ENCODE measurements at regions not wholly inside any gene's neighbourhood (a gene's known extent, or its start where the extent isn't known, plus 50 kb on each side); places are given as distances from the start of the nearest gene placed in this dataset.

DNA sequence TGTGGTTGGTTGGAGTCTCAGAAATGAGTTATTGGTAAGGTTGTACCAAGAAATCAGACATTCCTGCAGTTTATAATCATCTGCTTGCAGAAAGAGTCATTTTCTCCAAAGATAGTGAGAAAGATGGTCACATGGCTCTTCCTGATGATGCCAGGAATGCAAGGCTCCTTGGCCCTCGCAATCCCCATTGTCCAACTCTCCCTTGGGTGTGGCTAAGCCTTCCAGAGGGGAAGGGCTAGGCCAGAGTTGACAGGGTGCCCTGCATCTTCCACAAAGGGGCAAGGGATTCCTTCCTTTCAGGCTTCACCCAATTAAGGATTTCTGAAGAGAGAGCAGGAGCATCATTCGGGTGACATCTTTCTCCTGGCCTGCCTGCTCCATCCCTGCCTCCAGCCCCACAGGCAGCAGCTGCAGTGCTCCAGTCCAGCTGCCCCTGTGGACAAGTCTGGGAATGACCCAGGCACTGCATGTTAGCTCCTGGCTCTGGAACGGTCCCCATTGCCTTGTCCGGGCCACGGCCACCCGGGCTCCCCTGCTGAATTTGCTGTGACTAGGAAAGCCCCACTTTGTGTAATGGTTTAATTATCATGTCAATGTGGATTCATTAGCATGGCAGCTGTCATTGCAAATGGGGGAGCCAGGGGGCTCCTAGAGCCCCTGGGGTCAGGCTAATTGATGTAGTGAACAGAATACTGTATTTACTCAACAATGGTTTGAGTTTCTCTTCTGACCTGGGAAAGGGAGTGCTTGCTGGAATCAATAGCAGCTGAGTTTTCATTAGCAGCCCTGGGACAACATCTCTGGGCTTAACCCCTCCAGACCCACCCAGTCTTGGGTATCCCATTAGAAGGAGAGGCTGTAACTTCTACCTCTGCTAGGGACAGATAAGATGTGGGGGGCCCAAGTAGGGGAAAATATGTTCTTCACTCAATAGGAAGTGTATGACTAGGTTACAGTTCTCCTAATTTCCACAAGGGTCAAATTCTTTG is 112.6 kb upstream of the TBX20 start:
- ATAC-seq = no peak
- DNase-seq (ENCODE audit: low spot score) = no peak
- intact Hi-C loops (cut with DNase I) = no loop called here

DNA sequence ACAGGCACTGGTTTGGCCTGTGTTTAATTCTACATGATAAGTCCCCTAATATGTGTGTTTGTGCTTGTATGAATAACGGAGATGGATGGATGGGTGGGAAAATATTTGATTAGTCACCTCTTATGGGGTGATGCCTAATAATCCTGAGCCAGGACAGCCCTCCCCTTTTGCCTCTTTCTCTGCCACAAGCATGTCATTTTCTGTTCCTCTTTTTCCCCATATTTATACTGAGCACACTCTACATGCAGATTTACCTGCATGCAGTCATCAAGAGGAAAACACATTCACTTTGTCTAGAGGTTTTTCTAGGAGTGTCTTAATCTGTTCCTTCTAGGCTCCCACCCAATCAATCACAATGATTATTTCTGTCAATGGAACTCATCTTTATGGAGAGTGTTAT is 111.6 kb upstream of the TBX20 start:
- ATAC-seq (no peak), DNase-seq (ENCODE audit: low spot score) (no peak)
- intact Hi-C loops (cut with DNase I) = no loop called here

DNA sequence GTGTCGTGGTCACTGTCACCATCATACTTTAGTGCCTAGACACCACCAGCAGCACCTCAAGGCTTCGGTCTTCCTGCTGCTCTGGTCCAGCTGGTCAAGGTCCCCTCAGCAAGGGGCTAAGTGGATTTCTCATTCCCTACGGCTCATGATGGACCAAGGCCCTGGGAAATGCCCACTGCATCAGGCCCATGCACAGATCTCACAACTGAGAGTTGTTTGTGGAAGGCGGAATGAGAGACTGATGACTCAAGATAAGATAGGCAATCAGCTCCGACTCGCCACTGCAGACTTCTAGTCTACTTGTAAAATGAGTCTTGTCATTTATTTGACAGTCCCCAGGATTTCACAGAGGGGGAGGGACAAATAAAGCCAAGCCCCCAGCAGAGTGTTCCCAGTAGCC is 108.4 kb upstream of the TBX20 start:
- ATAC-seq (no peak), DNase-seq (ENCODE audit: low spot score) (no peak)
- intact Hi-C loops (cut with DNase I) = no loop called here

DNA sequence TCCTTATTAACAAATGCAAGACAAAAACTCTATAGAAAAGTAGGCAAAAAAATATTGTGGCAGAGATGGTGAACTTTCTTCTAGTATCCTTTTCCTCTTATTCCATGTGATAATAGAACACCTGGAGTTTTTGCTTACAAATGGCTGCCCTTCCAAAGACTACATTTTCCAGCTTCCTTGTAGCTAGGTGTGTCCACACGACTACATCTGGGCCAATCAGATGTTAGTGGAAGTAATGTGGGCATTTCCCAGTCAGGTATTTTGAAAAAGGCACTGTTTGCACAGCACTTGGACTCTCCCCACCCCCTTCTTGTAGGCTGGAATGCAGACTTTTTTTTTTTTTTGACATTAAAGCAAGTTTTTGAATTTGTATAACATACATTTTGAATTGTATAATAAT is 105.5 kb upstream of the TBX20 start:
- intact Hi-C loops (cut with DNase I) = no loop called here
- ATAC-seq = no peak
- no peak for DNase-seq (ENCODE audit: low spot score)

DNA sequence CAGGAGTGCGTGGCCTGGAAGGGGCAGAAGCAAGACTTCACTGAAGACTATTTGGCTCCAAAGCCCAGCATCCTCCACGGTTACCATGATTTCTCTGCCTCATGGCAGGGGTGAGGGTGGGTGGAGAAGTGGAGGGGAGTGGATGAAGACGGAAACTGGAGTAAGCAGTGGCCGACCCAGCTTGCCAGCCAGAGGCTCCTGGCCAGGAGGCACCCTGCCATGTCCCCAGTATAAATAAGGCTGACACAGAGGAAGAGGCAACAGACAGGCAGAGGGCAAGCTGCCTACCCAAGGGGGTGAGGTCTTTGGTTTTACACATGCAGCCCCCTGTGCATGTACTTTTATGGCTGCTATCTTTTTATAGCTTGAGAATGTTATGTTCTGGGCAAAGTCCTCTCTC is 102.6 kb upstream of the TBX20 start:
- ATAC-seq (no peak), DNase-seq (ENCODE audit: low spot score) (no peak)
- intact Hi-C loops (cut with DNase I) = no loop called here

DNA sequence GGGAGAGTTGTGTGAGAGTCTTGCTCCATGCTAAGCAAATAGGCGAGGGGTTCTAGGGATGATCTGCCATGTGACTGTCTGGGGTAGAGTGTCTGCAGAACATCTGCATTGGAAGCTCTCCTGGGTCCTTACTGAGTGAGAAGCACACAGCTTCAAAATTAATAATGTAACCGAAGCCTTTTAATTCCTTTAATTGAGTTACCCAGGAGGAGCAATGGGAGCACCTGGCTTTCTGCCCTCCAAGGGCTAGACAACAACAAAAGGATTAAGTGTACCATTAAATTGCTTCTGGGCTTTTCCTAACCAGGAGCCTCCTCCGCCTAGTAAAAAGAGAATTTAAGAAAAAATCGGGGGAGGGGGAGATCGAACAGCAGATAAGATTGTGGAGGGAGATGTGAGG is 102.0 kb upstream of the TBX20 start:
- ATAC-seq = no peak
- intact Hi-C loops (cut with DNase I) = no loop called here
- no peak for DNase-seq (ENCODE audit: low spot score)

DNA sequence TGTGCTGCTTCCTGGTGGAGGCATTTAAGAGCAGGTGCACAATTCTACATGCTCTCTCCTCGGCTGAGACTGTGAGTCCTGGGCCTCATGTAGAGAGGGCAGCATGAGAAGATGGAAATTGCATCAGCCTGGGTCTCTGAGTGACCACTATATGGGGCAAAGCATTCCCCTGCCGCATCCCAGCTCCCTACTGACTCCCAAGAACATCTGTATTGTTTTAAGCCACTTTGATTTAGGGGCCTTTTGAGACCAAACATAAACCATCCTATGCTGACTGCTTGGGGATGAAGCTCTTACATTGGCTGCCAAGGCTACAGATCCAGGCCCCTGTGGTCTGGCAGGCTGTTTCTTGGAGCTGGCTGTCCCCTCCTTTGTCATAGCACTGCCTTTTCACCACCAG is 101.3 kb upstream of the TBX20 start:
- DNase-seq (ENCODE audit: low spot score) = no peak
- intact Hi-C loops (cut with DNase I) = no loop called here

DNA sequence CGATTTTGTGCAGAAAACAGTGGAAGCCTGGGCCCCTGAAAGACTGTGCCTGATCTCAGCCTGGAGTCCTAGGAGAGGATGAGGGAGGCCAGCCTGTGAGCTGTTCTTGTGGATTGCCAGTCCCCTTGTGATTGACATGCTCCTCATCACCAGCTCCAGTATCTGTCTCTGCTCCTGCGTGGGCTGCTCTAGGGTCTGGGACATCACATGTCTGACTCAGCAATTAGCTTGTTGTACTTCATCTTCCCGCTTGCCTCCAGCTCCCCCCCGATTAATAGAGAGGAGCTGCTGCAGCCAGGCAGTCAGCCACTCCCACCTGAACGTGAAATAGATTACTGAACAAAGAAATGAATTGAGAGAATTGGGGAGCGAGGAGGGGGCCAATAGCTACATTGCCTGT is 99.6 kb upstream of the TBX20 start:
- ATAC-seq (no peak), DNase-seq (ENCODE audit: low spot score) (no peak)
- intact Hi-C loops (cut with DNase I) = loop anchor here (1.0 kb wide), 1 partner anchor 22 kb away; no protein-coding TSS in a partner anchor

More for the DNA sequence above, 101.3 kb upstream of the TBX20 start:
- ATAC-seq = no peak

DNA sequence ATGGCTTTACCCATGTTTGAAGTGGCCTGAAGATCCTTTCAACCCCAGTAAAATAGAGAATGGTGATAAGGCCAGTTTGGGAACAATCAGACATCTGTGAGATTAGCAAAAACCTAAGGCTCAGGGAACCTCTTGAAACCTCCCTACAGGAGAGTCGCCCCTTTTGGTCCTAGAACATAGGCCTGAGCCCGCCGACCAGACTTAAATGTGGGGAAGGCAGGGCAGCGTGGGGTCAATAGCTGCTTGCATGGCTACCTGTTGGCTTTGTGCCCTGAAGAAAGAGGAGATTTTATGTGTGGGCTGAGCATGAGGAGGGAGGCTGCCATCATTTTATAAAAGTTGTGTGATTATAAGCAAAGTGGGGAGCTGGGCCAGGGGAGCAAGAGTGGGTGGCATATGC is 97.6 kb upstream of the TBX20 start:
- DNase-seq (ENCODE audit: low spot score) = no peak
- intact Hi-C loops (cut with DNase I) = no loop called here
- ATAC-seq = no peak

DNA sequence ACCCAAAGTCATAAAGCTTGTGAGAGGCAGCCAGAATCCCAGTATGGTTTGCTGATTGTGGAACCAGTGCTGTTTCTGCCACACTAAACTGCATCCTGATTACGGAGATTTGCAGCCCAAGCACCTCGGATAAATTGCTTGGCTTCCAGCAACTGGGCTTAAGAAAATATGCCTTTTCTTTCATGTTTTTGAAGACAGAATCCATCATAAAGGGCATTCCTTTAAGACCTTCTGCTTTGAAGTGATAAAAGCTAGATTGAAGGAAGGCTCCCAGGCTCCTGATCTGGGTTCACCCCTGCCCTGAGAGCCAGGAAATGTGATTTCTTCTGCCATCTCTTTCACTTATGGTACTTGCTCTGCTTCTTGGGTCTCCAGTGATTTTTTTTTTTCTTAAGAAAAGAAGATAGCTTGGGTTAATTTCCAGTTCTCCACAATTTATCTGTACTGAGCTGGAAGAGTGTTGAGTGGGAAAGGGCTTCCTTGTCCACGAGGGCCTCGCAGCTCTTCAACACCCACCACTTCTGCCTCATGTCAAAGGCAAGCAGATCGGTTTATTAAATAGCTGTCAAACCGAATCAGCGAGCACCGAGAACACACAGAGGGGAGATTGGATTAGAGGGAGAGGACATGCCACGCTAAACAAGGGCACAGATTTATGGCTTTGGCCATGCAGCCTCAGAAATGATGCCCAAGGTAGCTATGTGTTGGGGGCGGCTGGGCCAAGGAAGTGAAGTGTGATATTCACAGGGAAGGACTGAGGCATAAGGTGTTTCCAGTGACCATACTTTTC is 94.9 kb upstream of the TBX20 start:
- DNase-seq (ENCODE audit: low spot score) (no peak), ATAC-seq (no peak)
- intact Hi-C loops (cut with DNase I) = no loop called here

DNA sequence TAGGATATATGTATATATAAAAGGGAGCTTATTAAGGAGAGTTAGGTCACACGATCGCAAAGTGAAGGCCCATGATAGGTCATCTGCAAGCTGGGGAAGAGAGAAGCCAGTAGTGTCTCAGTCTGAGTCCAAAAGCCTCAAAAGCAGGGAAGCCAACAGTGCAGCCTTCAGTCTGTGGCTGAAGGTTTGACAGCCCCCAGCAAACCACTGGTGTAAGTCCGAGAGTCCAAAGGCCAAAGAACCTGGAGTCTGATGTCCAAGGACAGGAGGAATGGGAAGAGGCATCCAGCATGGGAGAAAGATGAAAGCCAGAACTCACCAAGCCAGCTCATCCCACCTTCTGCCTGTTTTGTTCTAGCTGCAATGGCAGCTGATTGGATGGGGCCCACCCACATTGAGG is 88.9 kb upstream of the TBX20 start:
- DNase-seq (ENCODE audit: low spot score) (no peak), ATAC-seq (no peak)
- intact Hi-C loops (cut with DNase I) = no loop called here

DNA sequence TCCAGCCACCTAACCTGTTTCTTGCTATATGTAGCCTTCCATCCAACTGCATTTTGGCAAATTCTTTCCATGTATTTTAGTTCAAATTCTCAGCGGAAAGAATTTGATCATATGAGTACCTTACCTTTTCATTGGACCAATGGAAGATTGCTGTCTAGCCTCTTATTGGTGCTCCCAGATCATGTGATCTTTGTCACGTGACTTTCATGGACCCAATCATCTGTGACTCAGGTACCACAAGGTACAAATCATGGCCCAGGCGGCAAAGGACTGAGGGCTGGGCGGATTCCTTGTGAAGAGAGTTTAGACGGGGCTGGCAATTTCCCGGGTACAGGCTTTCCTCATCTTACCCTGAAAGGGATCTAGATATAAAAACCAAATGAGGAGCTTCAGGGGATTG is 85.9 kb upstream of the TBX20 start:
- ATAC-seq (no peak), DNase-seq (ENCODE audit: low spot score) (no peak)
- intact Hi-C loops (cut with DNase I) = no loop called here

DNA sequence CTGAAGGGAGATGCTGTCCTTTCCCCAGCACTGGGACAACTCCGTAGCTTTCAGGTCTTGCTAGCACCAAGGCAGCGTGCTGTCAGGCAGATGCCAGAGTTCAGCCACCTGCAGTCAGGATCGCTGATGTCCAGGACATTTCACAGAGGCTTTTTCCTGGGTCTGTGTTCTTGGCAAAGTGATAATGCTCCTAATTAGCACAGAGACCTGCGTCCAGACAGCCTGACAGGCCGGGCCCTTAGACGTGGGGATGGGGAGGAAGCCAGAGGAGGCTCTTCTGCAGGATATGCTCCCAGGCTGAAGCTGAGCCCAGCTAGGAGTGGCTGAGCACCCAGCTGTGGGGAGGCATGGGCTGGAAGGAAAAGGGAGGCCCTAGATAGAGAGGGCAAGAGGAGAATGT is 82.5 kb upstream of the TBX20 start:
- intact Hi-C loops (cut with DNase I) = no loop called here
- ATAC-seq (no peak), DNase-seq (ENCODE audit: low spot score) (no peak)

DNA sequence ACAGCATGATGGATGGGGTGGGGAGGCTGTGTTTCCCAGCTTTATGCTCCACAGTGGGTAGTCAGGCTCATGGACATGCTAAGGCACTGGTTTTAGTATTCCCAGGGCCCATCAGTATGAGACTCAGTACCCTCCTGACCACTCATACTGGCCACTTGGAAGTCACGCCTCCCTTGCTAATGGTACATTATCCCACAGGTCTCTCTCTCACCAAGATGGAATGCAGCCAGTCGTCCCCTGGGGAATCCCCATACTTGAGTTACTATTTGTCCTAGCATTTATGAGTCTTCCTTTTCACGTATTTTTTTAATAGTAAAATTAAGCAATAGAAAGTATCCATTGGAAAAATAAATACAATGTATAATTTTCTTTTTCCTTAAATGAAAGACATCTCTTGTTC is 80.6 kb upstream of the TBX20 start:
- DNase-seq (ENCODE audit: low spot score) = no peak
- intact Hi-C loops (cut with DNase I) = no loop called here

DNA sequence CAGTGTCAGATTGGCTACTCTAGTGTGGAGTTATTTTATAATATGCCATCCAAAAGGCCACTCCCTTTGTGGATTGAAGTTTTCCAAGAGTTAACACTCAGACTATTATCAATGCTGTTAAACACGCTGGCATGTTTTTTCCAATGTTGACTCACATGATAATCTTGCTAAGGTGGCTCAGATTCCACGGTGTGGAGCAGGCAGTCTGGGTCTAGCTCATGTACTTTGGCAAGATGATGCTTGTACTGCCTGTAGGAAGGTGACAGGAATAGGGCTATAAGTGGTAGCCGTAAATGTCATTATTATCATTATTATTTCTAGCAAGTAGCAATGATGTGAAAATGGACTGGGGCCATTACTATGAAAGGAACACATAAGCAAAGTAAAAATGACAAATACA is 79.4 kb upstream of the TBX20 start:
- intact Hi-C loops (cut with DNase I) = no loop called here
- ATAC-seq (no peak), DNase-seq (ENCODE audit: low spot score) (no peak)

More for the DNA sequence above, 80.6 kb upstream of the TBX20 start:
- ATAC-seq = no peak

DNA sequence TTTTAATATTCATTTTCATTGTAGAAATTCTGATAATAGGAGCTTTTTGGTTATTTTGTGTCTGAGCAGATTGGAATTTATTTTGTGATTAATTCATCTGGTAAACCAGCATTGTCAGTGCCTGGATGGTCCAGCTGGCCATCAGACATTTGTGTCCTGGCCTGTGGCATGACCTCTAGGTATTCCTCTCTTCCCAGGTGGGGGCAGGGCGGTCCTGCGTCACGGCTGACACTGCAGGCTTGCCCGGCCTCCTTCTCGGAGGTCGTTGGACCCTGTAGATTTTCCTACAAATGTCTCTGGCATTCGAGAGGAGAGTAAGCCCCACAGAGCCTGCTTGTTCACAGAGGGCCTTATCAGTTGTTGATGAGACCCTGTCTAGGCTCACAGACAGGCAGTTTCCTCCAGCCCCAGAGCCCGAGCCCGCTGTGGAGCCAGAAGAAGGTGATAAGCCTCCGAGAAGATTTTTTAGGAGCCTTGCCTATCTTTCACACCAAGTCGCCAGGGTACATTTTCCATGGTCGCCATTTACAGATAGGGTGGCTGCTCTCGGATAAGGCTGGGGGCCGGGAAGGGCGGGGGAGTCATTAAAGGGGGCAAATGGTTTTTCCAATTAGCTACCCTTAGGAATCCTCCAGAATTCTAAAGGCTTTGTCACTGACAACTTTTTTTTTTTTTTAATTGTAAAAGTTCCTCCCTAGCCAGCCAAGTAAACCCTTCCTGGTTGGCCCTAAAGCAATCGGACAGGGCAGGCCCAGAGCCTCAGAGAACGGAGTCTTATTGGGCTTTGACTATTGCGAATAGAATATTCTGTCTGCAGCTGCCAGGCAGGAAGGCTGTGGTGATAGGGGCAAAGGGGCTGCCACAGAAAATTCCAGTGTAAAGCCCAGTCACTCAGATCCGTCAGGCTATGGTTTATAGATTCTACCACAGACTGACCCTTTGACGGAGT is 78.1 kb upstream of the TBX20 start:
- no peak for DNase-seq (ENCODE audit: low spot score)

DNA sequence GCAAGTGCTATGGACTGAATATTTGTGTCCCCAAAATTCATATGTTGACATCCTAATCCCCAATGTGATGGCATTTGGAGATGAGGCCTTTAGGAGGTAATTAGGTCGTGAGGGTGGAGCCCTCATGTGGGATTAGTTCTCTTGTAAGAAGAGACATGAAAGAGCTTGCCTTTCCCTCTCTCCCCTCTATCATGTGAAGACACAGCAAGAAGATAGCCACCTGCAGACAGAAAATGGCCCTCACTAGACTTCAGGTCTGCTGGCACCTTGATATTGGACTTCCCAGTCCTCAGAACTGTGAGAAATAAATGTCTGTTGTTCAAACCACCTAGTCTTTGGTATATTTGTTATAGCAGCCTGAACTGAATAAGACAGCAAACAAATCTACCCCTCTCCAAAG is 75.1 kb upstream of the TBX20 start:
- no peak for ATAC-seq
- DNase-seq (ENCODE audit: low spot score) = no peak
- intact Hi-C loops (cut with DNase I) = no loop called here

More for the DNA sequence above, 78.1 kb upstream of the TBX20 start:
- intact Hi-C loops (cut with DNase I) = loop anchor here (1.0 kb wide), 1 partner anchor 21 kb away; no protein-coding TSS in a partner anchor
- ATAC-seq = no peak

DNA sequence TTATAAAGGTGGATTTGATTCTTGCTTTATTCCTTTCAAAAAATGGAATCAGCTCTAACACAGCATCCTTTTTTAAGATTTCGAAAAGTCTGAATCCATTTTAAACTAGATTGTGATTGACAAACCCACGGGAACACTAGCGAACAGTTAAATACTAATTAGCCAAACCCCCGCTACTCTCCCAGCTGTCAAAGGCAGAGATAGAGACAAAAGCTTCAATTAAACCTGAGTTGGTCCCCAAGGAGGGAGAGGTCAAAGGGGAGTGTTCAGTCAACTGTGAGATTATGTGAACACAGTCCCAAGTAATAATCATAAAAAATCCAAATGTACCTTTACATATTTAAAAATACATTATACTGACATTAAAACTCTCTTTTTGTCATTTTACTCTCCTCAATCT is 65.7 kb upstream of the TBX20 start:
- DNase-seq (ENCODE audit: low spot score) (no peak), ATAC-seq (no peak)
- intact Hi-C loops (cut with DNase I) = no loop called here

DNA sequence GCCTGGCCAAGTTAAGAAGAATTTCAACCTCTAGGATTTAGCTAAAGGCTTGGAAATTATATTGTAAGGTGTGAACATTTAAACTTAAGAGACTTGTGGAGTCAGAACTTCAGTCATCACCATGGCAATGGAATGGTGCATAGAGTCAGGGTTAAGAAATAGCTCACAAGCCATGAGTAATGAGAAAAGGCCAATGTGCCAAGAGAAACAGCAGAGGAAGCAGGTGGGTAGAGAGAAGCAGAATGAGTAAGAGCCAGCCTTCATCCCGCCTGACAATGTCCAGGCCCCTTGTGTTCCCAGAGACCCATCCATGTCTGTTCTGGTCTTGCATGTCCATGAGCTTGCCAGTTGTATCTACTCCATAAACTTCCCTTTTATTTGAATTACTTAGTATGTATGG is 62.6 kb upstream of the TBX20 start:
- intact Hi-C loops (cut with DNase I) = no loop called here
- DNase-seq (ENCODE audit: low spot score) = no peak
- no peak for ATAC-seq
